Activated CD4-positive, alpha-beta T cell treated with anti-CD3 and anti-CD28 coated beads for 36 hours (primary cell): ENCODE measurements at regions not wholly inside any gene's neighbourhood (a gene's known extent, or its start where the extent isn't known, plus 50 kb on each side); places are given as distances from the start of the nearest gene placed in this dataset.
A peak's percentile ranks its signal among the peaks of the same experiment; 100 is the strongest.

Experiments
- ATAC-seq: fragments of 200-7000 bp; cut with Tn5 transposase; one replicate; pipeline ENCODE4 v1.10.0; 2021; ENCODE audit warnings: mild to moderate bottlenecking, moderate library complexity
- CTCF ChIA-PET: fragments of 350-600 bp; sonication (Branson Sonifier 250); formaldehyde crosslinking; loops from one replicate; lab custom pipeline; 2021; ENCODE audit warnings: antibody characterized with exemption; lab: Charles Lee
- POLR2A ChIA-PET: fragments of 350-600 bp; sonication (Branson Sonifier 250); formaldehyde crosslinking; loops from one replicate; lab custom pipeline; 2021; ENCODE audit warnings: antibody characterized with exemption, inconsistent platforms; lab: Charles Lee
- DNase-seq: peaks from one replicate; pipeline ENCODE4 v3.0.0-alpha.2; 2020
- H3K27ac Mint-ChIP-seq: one replicate; pipeline ENCODE4 v1.8.0; 2021; ENCODE audit warnings: mixed read lengths
- H3K27me3 Mint-ChIP-seq: one replicate; pipeline ENCODE4 v1.8.0; 2021; ENCODE audit warnings: mixed read lengths
- H3K36me3 Mint-ChIP-seq: one replicate; pipeline ENCODE4 v1.8.0; 2021; ENCODE audit warnings: low read depth, mixed read lengths
- H3K4me1 Mint-ChIP-seq: one replicate; pipeline ENCODE4 v1.8.0; 2021; ENCODE audit warnings: mixed read lengths
- H3K4me3 Mint-ChIP-seq: one replicate; pipeline ENCODE4 v1.8.0; 2021; ENCODE audit warnings: mild to moderate bottlenecking, moderate library complexity, mixed read lengths
- H3K9me3 Mint-ChIP-seq: one replicate; pipeline ENCODE4 v1.8.0; 2021; ENCODE audit warnings: low read depth, mixed read lengths
- intact Hi-C, 2 experiments: fragments of 100-400 bp; cut with DNase I in 1 of 2; cut with micrococcal nuclease in 1 of 2; formaldehyde crosslinking; loops; one replicate each; pipeline versions ENCODE4 v1.14.2 to v1.15.1; 2022 to 2024; cut with DNase I, micrococcal nuclease

DNA sequence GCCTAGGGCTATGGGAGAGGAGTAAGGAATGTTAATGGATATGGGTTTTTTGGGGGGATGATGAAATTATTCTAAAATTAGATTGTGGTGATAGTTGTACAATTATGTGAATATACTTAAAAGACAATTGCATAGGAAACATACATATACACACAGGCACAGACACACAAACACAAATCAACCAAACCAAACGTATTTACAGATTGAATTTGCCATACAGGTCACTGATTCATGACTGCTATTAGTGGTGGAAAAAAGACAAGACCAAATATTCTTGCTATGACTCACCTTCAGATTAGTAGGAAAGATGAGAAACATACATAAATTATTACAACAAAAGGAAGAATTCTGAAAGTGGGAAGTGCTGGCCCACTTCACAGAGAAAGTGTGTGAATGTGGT lies 85.3 kb downstream of the C3orf38 start:
- ChIA-PET POLR2A (no interaction called here), CTCF (no interaction called here)
- Mint-ChIP-seq H3K27ac (no peak overlapping the region), H3K27me3 (no peaks in the 10 kb centered on the region), H3K36me3 (no peaks in the 10 kb centered on the region), H3K4me3 (no peak overlapping the region), H3K4me1 (no peaks in the 10 kb centered on the region), H3K9me3 (no peaks in the 10 kb centered on the region)
- ATAC-seq (no peak), DNase-seq (no peak)
- intact Hi-C loops = no loop called here

DNA sequence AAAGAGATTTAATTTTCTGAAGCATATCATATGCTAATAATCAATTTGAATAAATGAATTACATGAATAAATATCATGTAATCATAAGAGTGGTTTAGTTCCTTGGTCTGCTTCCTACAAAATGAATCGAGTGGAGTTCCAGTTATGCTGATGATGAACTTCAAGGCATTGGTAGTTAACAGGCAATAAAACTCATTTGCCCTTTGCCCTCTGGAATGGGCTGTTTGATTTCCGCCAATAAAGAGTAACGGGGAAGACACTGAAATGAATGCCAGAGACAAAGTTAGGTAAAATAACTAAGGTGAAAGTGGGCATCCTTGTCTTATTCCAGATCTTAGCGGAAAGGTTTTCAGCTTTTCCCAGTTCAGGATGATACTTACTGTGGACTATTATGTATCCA lies 90.1 kb downstream of the C3orf38 start:
- intact Hi-C loops = no loop called here
- no peaks in the 10 kb centered on the region for H3K36me3 Mint-ChIP-seq
- ChIA-PET POLR2A (no interaction called here), CTCF (no interaction called here)
- H3K9me3 Mint-ChIP-seq = peaks cover 3% of the 10 kb centered on the region
- H3K4me3 Mint-ChIP-seq = no peak overlapping the region
- no peaks in the 10 kb centered on the region for H3K27me3 Mint-ChIP-seq
- DNase-seq (no peak), ATAC-seq (no peak)
- H3K27ac Mint-ChIP-seq = no peak overlapping the region
- H3K4me1 Mint-ChIP-seq = no peaks in the 10 kb centered on the region

DNA sequence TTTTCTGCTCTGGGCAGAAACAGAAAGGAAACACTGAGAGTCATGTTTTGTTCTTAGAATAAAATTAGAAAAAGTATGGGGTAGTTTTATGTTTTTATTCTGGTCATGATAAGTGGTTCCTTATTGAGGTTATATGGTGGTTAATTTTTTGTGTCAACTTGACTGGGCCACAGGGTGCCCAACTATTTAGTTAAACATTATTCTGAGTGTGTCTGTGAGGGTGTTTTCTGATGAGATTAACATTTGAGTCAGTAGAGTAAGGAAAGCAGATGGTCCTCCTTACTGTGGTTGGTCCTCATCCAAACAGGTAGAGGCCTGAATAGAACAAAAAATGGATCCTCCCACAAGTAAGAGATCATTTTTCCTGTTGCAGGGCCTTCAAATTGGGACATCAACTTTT lies 98.9 kb downstream of the C3orf38 start:
- CTCF ChIA-PET = no interaction called here
- no peak for ATAC-seq
- Mint-ChIP-seq H3K4me1 (no peaks in the 10 kb centered on the region), H3K36me3 (no peaks in the 10 kb centered on the region), H3K4me3 (no peak overlapping the region), H3K27me3 (no peaks in the 10 kb centered on the region), H3K9me3 (peaks cover 1% of the 10 kb centered on the region), H3K27ac (no peak overlapping the region)
- DNase-seq = no peak
- POLR2A ChIA-PET = no interaction called here
- intact Hi-C loops = no loop called here

DNA sequence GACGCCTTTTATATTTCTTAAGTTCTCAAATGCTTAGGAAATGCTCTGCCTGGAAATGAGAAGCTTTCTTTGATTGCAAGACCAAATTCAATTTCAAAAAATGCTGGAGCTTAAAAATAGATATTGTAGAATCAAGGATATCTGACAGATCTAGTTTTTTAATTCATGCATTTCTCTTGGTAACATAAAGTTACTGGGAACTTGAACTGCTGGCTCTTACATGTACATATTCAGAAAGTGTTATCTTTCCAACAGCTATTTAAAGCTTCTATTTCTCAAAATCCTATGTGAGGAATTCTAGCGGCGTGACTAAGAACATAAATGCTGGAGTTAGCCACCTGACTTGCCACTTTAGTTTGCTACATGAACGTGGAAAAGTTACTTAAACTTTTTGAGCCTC lies 109.3 kb downstream of the C3orf38 start:
- ChIA-PET POLR2A (no interaction called here), CTCF (interaction anchor here (0.6 kb wide), 1 partner anchor 62 kb away, joined by 3 read pairs; no protein-coding TSS in a partner anchor)
- no peak overlapping the region for H3K27ac Mint-ChIP-seq
- no peaks in the 10 kb centered on the region for H3K27me3 Mint-ChIP-seq
- H3K4me3 Mint-ChIP-seq = no peak overlapping the region
- no peaks in the 10 kb centered on the region for H3K9me3 Mint-ChIP-seq
- intact Hi-C loops = no loop called here
- DNase-seq (no peak), ATAC-seq (no peak)
- H3K4me1 Mint-ChIP-seq = no peaks in the 10 kb centered on the region
- no peaks in the 10 kb centered on the region for H3K36me3 Mint-ChIP-seq

DNA sequence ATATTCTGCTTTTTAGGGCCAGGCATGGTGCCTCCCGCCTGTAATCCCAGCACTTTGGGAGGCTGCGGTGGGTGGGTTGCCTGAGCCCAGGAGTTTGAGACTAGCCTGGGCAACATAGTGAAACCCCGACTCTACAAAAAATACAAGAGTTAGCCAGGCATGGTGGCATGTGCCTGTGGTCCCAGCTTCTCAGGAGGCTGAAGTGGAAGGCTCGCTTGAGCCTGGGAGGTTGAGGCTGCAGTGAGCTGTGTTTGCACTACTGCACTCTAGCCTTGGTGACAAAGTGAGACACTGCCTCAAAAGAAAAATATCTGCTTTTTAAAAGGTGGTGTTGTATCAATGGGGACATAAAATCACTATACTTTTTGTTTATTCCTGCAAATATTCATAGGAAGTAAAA lies 112.8 kb downstream of the C3orf38 start:
- H3K36me3 Mint-ChIP-seq = no peaks in the 10 kb centered on the region
- H3K9me3 Mint-ChIP-seq = no peaks in the 10 kb centered on the region
- no peaks in the 10 kb centered on the region for H3K4me1 Mint-ChIP-seq
- H3K27me3 Mint-ChIP-seq = no peaks in the 10 kb centered on the region
- DNase-seq (peak; percentile 12), ATAC-seq (no peak)
- H3K27ac Mint-ChIP-seq = no peak overlapping the region
- POLR2A ChIA-PET = no interaction called here
- H3K4me3 Mint-ChIP-seq = no peak overlapping the region
- CTCF ChIA-PET = no interaction called here
- intact Hi-C loops = no loop called here

DNA sequence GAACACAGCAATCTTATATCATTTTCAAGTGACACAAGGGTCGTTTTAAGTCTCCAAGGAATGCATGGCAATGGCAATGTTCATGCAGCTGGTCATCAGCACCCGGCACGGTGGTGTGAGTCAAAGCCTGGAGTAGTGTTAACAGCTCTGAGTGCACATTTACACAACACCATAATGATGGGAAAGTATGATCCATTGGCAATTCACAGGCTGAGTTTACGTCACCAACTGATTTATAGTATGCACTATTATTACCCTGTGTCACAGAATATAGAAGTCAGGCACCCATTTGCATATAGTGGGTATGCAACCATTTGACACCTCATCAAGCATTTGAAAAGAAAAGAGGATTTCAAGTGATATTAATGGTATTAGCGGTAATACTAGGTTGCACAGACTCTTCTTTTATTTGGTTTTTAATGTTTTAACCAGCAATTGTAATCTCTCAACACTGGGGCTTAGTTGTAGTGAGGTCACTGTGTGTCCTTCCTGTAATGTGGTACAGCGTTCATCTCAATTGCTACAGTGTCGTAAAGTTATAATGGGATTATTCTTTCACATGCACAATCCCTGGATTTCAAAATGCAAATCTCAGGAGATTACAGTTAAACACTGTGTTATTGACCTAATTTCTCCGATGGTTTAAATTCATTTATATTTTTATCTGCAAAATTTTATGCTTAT lies 113.8 kb downstream of the C3orf38 start:
- Mint-ChIP-seq H3K4me3 (no peak overlapping the region), H3K36me3 (no peaks in the 10 kb centered on the region), H3K27me3 (no peaks in the 10 kb centered on the region), H3K27ac (no peak overlapping the region), H3K9me3 (no peaks in the 10 kb centered on the region), H3K4me1 (no peaks in the 10 kb centered on the region)
- ChIA-PET CTCF (no interaction called here), POLR2A (no interaction called here)
- DNase-seq (no peak), ATAC-seq (no peak)
- intact Hi-C loops = no loop called here

DNA sequence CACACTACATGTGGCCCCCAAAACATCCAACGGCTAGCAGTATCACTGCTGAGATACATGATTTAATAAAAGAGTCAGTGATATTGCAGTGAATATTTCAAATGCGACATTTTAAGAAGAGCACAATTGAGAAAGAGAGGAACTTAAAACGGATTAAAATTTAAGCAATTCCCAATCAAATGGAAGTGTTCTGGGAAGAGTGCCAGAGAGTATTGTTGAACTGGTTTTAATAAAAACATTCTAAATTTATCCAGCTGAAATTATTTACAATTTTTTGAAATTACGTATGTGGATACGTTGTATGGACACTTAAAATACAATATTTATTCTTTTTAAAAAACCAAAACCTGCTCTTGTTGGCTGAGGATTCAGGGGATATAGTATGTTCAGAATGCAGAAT lies 117.7 kb downstream of the C3orf38 start:
- Mint-ChIP-seq H3K9me3 (no peaks in the 10 kb centered on the region), H3K4me1 (no peaks in the 10 kb centered on the region), H3K4me3 (no peak overlapping the region), H3K27me3 (no peaks in the 10 kb centered on the region), H3K36me3 (no peaks in the 10 kb centered on the region), H3K27ac (no peak overlapping the region)
- POLR2A ChIA-PET = no interaction called here
- CTCF ChIA-PET = interaction anchor here (0.6 kb wide), 2 partner anchors 27 to 202 kb away, joined by 3 to 5 read pairs; no protein-coding TSS in a partner anchor
- DNase-seq (no peak), ATAC-seq (no peak)
- intact Hi-C loops = no loop called here

DNA sequence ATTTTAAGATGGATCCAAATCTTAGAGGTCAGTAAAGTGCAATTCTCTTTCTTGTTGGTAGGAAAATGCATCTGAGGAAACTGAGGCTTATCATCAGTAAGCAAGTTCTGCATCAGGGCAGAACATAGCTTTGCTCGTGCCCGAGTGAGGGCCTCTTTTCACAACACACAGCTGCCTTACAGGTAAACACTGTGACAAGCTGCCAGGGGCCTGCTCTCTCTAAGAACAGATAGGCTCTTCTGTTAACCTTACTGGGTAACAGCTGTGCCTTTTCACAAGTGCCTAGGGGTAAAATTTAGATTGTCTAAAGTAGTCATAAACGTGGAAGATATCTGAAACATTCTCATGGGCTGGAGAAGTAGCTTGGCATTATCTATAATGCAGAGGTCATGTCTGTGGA lies 118.1 kb downstream of the C3orf38 start:
- Mint-ChIP-seq H3K9me3 (no peaks in the 10 kb centered on the region), H3K36me3 (no peaks in the 10 kb centered on the region), H3K27ac (no peak overlapping the region), H3K4me3 (no peak overlapping the region), H3K4me1 (no peaks in the 10 kb centered on the region), H3K27me3 (no peaks in the 10 kb centered on the region)
- CTCF ChIA-PET = no interaction called here
- DNase-seq (no peak), ATAC-seq (no peak)
- POLR2A ChIA-PET = no interaction called here
- intact Hi-C loops = no loop called here

DNA sequence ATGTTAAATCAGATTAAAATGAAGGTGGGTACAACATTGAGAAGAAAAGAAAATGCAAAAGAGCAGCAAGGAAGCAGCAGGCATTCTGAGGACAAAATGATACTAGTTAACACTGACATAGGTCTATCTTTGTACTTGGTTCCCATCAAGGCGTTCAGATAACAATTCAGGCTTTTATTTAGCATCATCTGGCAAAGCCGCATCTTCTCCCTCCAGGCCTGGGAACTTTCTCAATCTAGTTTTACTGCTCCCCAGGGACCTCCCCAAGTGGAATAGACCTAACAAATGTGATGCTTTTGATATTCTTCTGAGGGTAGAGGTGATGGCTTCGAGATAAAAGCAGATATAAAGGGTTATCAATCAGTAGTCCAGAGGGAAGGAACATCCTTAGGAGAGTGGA lies 130.6 kb downstream of the C3orf38 start:
- DNase-seq (no peak), ATAC-seq (no peak)
- Mint-ChIP-seq H3K27me3 (no peaks in the 10 kb centered on the region), H3K36me3 (no peaks in the 10 kb centered on the region), H3K4me1 (no peaks in the 10 kb centered on the region), H3K27ac (no peak overlapping the region), H3K9me3 (no peaks in the 10 kb centered on the region), H3K4me3 (no peak overlapping the region)
- CTCF ChIA-PET = no interaction called here
- POLR2A ChIA-PET = no interaction called here
- intact Hi-C loops = no loop called here

DNA sequence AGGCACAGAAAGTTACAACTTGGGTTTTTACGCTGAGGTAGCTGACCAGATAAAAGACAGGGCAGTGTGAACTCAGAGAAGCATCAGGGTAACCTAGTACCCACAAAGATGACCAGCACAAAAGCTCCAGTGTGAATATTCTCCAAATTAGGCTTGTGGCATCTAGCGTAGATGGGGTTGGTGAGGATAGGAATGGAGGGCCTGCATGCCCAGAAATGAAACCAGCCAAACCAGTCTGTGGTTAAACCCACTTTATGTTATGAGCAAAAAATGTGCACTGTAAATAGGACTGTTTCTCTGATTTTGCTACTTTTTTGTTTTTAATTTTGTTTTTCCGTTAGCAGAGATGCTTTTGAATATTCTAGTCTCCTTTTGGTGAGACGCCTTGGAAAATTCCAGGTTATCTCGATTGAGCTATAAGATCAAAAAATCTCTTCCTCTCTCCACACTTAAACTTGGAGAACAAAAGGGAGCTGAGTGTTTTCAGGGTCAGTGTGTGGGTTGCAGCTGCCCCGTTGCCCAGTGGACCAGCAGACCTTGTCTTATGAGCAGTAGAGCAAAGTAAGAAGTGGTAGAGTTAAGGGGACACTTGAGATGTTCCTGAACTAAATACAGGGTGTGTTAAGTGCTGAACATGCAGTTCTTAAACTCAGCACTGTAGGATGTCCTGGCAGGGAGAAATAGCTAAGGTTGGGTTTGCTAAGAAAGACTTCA lies 132.9 kb downstream of the C3orf38 start:
- H3K27me3 Mint-ChIP-seq = no peaks in the 10 kb centered on the region
- no peaks in the 10 kb centered on the region for H3K36me3 Mint-ChIP-seq
- POLR2A ChIA-PET = no interaction called here
- CTCF ChIA-PET = interaction anchor here (0.8 kb wide), 1 partner anchor 36 kb away, joined by 3 read pairs; no protein-coding TSS in a partner anchor
- intact Hi-C loops = no loop called here
- H3K27ac Mint-ChIP-seq = no peak overlapping the region
- no peak for ATAC-seq
- H3K4me3 Mint-ChIP-seq = no peak overlapping the region
- H3K4me1 Mint-ChIP-seq = no peaks in the 10 kb centered on the region
- DNase-seq = no peak
- H3K9me3 Mint-ChIP-seq = no peaks in the 10 kb centered on the region

DNA sequence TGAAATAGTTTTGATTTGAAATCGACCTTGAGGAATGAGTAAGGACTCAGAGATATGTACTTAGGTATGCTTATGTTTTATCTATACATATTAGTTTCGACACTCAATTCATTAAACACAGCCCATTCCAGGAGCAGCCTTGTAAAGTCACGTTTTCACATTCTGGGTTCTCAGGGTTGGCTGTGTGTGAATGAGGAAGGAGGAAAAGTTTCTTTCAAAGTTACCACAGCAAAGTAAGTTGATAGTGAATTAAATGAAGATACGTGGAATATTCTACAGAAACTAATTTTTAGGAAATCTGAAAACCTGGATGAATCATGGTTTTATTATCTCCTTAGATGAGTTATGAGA lies 133.5 kb downstream of the C3orf38 start:
- POLR2A ChIA-PET = no interaction called here

DNA sequence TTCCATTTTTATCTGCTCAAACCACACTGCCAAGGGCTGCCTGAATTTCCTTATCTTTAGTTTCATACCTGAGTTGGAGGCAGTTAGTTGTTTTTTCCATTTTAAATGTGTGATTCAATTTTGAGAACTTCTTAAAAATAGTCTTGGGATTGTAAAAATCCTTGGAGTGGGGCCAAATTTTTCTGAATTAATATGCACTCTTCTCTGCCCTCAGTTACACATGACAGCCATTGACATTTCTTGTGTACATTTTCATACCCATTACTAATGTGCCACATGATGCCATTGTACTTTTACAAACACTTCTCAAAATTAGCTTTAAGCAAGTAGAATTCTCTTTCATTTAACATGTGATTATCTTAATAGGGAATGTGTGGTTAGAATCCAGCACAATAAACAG lies 141.7 kb downstream of the C3orf38 start:
- Mint-ChIP-seq H3K4me3 (no peak overlapping the region), H3K4me1 (no peaks in the 10 kb centered on the region), H3K36me3 (no peaks in the 10 kb centered on the region), H3K27me3 (no peaks in the 10 kb centered on the region), H3K9me3 (peaks cover 5% of the 10 kb centered on the region), H3K27ac (no peak overlapping the region)
- ChIA-PET CTCF (no interaction called here), POLR2A (no interaction called here)
- intact Hi-C loops = no loop called here
- ATAC-seq = no peak
- DNase-seq = no peak

More for the DNA sequence above, 133.5 kb downstream of the C3orf38 start:
- H3K9me3 Mint-ChIP-seq = no peaks in the 10 kb centered on the region
- no peaks in the 10 kb centered on the region for H3K36me3 Mint-ChIP-seq
- no peaks in the 10 kb centered on the region for H3K27me3 Mint-ChIP-seq
- DNase-seq = no peak
- H3K27ac Mint-ChIP-seq = no peak overlapping the region
- intact Hi-C loops = no loop called here
- H3K4me3 Mint-ChIP-seq = no peak overlapping the region
- H3K4me1 Mint-ChIP-seq = no peaks in the 10 kb centered on the region
- CTCF ChIA-PET = no interaction called here
- ATAC-seq = no peak
